ENCODE measurements at regions not wholly inside any gene's neighbourhood (a gene's known extent, or its start where the extent isn't known, plus 50 kb on each side); places are given as distances from the start of the nearest gene placed in this dataset.
"Not testable (repeated sequence)": the region's sequence is repeated elsewhere in the genome, so short reads cannot be mapped to it uniquely, and the experiment has no call there.

DNA sequence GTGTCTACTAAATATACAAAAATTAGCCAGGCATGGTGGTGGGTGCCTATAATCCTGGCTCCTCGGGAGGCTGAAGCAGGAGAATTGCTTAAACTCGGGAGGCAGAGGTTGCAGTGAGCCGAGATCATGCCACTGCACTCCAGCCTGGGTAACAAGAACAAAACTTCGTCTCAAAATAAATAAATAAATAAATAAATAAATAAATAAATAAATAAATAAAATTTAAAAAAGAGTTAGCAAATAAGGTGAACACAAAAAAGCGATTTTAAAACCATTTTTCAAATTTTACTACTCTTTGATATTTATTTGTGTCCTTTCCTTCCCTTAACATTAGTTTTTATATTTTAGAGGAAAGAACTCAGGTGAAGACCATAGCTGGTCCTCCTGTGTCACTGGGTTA is 453.3 kb downstream of the ZNF536 start:
- not testable (repeated sequence) for H3K4me3 ChIP-seq (ENCODE audit: extremely low read depth, insufficient read depth, low read length, poor library complexity, severe bottlenecking); H3K36me3 ChIP-seq (ENCODE audit: control insufficient read depth, insufficient read depth, low read length); H3K27ac ChIP-seq (ENCODE audit: low read depth, low read length, severe bottlenecking); H3K9me3 ChIP-seq (ENCODE audit: control insufficient read depth, low read length); H3K4me1 ChIP-seq (ENCODE audit: control insufficient read depth, insufficient read depth, low read length, poor library complexity, severe bottlenecking)
- WGBS, 2 experiments (ENCODE audit: insufficient coverage in 2 of 2), result 83% methylated on average over 1 of the region's 5 CpGs; no CpG with 5 or more reads in 1 of the 2 experiments

DNA sequence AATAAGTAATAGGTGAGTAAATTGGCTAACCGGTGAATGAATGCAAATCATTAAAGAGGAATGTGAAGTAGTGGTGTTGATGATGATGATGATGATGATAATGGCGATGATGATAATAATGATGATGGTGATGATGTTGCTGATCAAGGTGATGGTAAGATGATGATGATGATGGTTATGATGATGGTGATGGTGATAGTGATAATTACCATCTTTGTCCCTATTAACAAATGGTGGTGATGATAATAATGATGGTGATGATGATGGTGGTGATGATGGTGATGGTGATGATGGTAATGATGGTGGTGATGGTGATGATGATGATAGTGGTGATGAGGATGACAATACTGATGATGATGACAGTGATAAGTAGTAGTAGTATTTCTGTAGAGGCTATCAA is 452.6 kb downstream of the ZNF536 start:
- 85 to 90% methylated on average over 2 of the region's 2 CpGs for WGBS, 2 experiments (ENCODE audit: insufficient coverage in 2 of 2)
- H3K9me3 ChIP-seq (ENCODE audit: control insufficient read depth, low read length), result no peaks in the 10 kb centered on the region
- no peaks in the 10 kb centered on the region for H3K36me3 ChIP-seq (ENCODE audit: control insufficient read depth, insufficient read depth, low read length)
- H3K4me1 ChIP-seq (ENCODE audit: control insufficient read depth, insufficient read depth, low read length, poor library complexity, severe bottlenecking), result no peaks in the 10 kb centered on the region
- H3K27ac ChIP-seq (ENCODE audit: low read depth, low read length, severe bottlenecking), result no peak overlapping the region
- H3K4me3 ChIP-seq (ENCODE audit: extremely low read depth, insufficient read depth, low read length, poor library complexity, severe bottlenecking), result no peak overlapping the region

DNA sequence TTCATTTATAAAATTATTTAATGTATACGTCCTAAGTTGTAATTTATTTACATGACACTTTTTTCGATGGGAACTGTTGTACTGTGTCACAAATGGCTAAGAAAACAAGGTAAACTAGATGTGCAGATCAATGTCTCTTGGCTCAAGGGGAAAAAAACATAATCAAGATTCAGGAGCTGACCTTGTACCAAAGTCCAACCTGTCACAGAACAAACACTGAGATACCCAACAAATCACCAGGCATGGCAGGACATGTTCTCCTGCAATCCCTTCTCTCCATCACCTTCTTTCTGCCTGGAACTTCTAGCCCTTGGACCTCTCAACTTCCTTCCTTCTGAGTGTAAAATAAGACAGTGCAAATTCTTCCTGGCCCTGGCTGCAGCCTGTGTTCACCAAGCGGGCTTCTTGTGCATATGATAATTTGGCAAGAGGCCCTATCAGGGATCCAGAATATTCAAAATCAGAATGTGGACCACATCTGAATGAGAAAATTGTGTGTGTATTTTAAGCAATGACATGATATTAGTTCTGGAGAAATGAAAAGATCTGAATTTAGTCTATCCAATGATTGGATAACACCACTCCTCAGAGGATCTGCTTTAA is 445.9 kb downstream of the ZNF536 start:
- WGBS, 2 experiments (ENCODE audit: insufficient coverage in 2 of 2), result 80% methylated on average over 2 of the region's 3 CpGs; no CpG with 5 or more reads in 1 of the 2 experiments
- Histone ChIP-seq H3K4me1 (ENCODE audit: control insufficient read depth, insufficient read depth, low read length, poor library complexity, severe bottlenecking) (no peaks in the 10 kb centered on the region), H3K36me3 (ENCODE audit: control insufficient read depth, insufficient read depth, low read length) (no peaks in the 10 kb centered on the region)

DNA sequence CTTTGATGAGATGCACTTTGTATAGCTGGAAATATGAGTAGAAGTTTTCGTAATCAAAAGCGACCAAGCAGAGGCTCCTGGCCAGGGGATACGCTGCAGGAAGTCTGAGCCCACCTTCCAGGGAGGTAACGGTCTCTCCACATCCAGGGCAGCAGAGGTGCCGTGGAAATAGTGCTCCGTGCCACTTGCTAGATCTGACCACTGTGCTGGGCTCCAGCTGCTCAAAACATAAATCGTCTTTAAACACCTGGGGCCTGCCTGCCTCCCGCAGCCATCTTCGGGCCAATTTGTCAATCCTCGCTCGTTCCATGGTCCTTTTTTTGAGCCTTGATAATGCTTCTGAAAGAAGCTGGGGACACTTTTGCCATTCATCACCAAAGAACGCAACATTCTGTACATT is 445.0 kb downstream of the ZNF536 start:
- Histone ChIP-seq H3K27ac (ENCODE audit: low read depth, low read length, severe bottlenecking) (no peak overlapping the region), H3K36me3 (ENCODE audit: control insufficient read depth, insufficient read depth, low read length) (no peaks in the 10 kb centered on the region), H3K4me3 (ENCODE audit: extremely low read depth, insufficient read depth, low read length, poor library complexity, severe bottlenecking) (no peak overlapping the region), H3K9me3 (ENCODE audit: control insufficient read depth, low read length) (no peaks in the 10 kb centered on the region), H3K4me1 (ENCODE audit: control insufficient read depth, insufficient read depth, low read length, poor library complexity, severe bottlenecking) (no peaks in the 10 kb centered on the region)
- 88 to 93% methylated on average over 11 to 12 of the region's 12 CpGs for WGBS, 2 experiments (ENCODE audit: insufficient coverage in 2 of 2)

More for the DNA sequence above, 445.9 kb downstream of the ZNF536 start:
- H3K4me3 ChIP-seq (ENCODE audit: extremely low read depth, insufficient read depth, low read length, poor library complexity, severe bottlenecking), result no peak overlapping the region
- H3K27ac ChIP-seq (ENCODE audit: low read depth, low read length, severe bottlenecking), result no peak overlapping the region
- no peaks in the 10 kb centered on the region for H3K9me3 ChIP-seq (ENCODE audit: control insufficient read depth, low read length)

DNA sequence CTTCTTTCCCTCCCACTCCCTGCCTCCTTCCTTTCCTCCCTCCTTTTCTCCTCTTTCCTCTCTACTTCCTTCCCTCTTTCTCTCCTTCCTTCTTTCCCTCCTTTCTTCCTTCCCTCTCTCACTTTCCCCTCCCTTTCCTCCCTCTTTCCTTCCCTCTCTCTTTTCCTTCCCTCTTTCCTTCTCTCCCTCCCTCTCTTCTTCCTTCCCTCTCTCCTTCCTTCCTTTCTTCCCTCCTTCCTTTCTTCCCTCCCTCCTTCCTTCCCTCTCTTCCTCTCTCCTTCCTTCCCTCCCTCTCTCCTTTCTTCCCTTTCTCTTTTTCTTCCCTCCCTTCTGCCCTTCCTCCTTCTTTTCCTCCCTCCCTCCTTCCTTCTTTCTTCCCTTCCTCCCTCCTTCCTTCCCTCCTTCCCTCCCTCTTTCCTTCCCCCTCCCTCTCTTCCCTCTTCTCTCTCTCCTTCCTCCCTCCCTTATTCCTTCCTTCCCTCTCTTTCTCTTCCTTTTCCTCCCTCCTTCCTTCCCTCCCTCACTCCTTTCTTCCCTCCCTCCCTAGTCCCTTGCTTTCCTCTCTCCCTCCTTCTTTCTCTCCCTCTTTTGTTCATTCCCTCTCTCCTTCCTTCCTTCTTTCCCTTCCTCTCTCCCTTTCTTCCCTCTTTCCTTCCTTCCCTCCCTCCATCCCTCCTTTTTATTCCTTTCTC is 443.9 kb downstream of the ZNF536 start:
- Histone ChIP-seq H3K27ac (ENCODE audit: low read depth, low read length, severe bottlenecking) (no peak overlapping the region), H3K4me3 (ENCODE audit: extremely low read depth, insufficient read depth, low read length, poor library complexity, severe bottlenecking) (no peak overlapping the region), H3K4me1 (ENCODE audit: control insufficient read depth, insufficient read depth, low read length, poor library complexity, severe bottlenecking) (no peaks in the 10 kb centered on the region), H3K36me3 (ENCODE audit: control insufficient read depth, insufficient read depth, low read length) (no peaks in the 10 kb centered on the region), H3K9me3 (ENCODE audit: control insufficient read depth, low read length) (no peaks in the 10 kb centered on the region)

DNA sequence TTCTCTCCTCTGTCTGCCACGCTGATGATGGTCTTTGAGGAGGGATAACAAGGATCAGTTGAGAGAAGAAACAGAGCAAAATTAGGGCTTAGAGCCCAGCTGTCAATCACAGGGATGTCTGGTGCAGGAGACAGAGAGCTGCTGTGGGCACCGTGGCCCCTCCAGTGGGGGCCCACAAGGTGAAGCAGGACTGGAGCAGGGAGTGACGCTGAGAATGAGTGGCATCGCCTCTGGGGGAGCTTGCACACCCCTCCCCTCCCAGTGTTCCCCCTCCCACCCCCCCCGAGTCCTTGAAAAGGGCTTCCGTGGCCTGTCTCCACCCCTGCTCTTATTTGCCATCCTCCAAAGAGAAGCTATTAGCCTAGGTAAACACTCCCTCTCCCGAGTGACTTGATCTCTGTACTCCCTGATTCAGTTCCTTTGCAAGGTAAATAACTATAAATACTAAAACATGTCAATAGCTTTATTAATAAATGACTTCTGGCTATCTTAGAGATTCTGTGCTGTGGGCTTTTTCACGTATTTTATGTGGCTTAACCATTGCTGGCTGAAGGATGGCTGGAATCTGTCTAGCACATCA is 440.0 kb downstream of the ZNF536 start:
- H3K27ac ChIP-seq (ENCODE audit: low read depth, low read length, severe bottlenecking), result no peak overlapping the region
- no peaks in the 10 kb centered on the region for H3K4me1 ChIP-seq (ENCODE audit: control insufficient read depth, insufficient read depth, low read length, poor library complexity, severe bottlenecking)
- no peaks in the 10 kb centered on the region for H3K36me3 ChIP-seq (ENCODE audit: control insufficient read depth, insufficient read depth, low read length)
- no peaks in the 10 kb centered on the region for H3K9me3 ChIP-seq (ENCODE audit: control insufficient read depth, low read length)
- H3K4me3 ChIP-seq (ENCODE audit: extremely low read depth, insufficient read depth, low read length, poor library complexity, severe bottlenecking), result no peak overlapping the region
- 57 to 100% methylated on average over 2 to 3 of the region's 8 CpGs for WGBS, 2 experiments (ENCODE audit: insufficient coverage in 2 of 2)

DNA sequence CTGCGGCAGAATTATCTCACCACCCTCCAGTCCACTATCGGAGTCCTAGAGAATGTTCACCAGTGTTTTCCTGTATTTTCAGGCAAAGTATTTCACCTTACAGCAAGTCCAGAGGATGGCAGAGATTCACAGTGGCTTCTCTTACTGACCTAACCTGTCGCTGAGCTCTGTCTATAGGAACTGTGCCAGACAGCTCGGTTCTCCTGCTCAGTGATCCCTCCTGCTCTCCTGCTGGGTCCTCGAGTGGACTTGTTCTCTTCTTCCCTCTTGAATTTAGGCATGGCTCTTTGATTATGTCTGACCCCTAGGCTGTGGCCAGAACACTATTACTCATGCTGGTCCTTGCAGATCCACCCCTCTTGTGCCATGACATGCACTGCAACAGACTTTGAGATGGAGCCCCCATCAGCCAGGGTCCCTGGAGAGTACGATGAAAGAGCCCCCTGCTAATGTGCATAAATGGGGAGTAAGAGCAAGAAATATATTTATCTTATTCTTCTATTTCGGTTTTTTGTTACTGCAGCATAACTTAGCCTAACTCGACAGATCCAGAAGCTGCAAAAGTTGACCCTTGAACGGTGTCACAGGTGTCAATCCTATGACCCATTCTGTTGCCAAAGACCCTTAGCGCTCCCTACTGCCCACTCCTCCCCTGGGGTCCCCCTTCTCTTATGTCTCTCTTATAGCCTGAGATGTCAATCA is 439.4 kb downstream of the ZNF536 start:
- Histone ChIP-seq H3K4me3 (ENCODE audit: extremely low read depth, insufficient read depth, low read length, poor library complexity, severe bottlenecking) (no peak overlapping the region), H3K4me1 (ENCODE audit: control insufficient read depth, insufficient read depth, low read length, poor library complexity, severe bottlenecking) (no peaks in the 10 kb centered on the region), H3K9me3 (ENCODE audit: control insufficient read depth, low read length) (no peaks in the 10 kb centered on the region), H3K36me3 (ENCODE audit: control insufficient read depth, insufficient read depth, low read length) (no peaks in the 10 kb centered on the region), H3K27ac (ENCODE audit: low read depth, low read length, severe bottlenecking) (no peak overlapping the region)
- 82 to 83% methylated on average over 7 to 8 of the region's 10 CpGs for WGBS, 2 experiments (ENCODE audit: insufficient coverage in 2 of 2)

DNA sequence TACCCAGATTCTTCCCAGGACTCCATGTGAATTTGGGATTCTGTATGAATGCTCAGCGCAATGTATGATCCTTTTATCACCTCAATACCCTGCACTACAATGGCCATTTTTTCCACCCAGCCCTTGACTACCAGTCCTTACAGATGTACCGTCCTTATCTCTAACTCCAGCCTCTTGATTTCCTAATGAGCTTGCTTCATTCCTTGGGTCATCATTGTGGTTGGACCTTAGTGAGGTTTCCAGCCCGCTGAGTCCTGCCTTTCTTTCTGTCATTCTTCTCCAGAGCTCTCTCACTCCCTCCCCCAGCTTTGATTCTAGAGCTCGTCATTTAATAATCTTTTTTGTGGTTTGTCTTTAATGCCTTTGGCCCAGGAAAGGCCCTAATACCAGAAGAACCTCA is 438.5 kb downstream of the ZNF536 start:
- no peaks in the 10 kb centered on the region for H3K4me1 ChIP-seq (ENCODE audit: control insufficient read depth, insufficient read depth, low read length, poor library complexity, severe bottlenecking)
- no peak overlapping the region for H3K27ac ChIP-seq (ENCODE audit: low read depth, low read length, severe bottlenecking)
- H3K36me3 ChIP-seq (ENCODE audit: control insufficient read depth, insufficient read depth, low read length), result no peaks in the 10 kb centered on the region
- H3K9me3 ChIP-seq (ENCODE audit: control insufficient read depth, low read length), result no peaks in the 10 kb centered on the region
- H3K4me3 ChIP-seq (ENCODE audit: extremely low read depth, insufficient read depth, low read length, poor library complexity, severe bottlenecking), result no peak overlapping the region
- WGBS, 2 experiments (ENCODE audit: insufficient coverage in 2 of 2), result 85 to 89% methylated on average over 1 to 2 of the region's 4 CpGs

DNA sequence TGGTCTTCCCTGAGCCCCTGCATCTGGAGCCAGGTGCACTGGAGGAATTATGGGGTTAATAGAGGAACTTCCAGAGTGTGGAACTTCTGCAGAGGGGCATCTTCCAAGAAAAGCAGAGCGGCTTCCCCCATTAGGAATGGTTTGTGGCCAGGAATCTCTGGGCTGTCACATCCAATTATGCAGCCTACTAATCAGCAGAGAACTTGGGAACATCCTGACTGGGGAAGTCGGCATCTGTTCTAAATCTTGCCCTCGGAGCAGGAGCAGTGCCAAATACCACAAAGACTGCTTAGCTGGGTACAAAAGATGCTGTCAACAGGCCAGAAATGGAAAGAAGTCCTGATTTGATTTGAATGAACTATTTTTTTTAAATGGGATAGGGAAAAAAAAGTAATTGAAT is 435.1 kb downstream of the ZNF536 start:
- Histone ChIP-seq H3K4me3 (ENCODE audit: extremely low read depth, insufficient read depth, low read length, poor library complexity, severe bottlenecking) (no peak overlapping the region), H3K4me1 (ENCODE audit: control insufficient read depth, insufficient read depth, low read length, poor library complexity, severe bottlenecking) (no peaks in the 10 kb centered on the region), H3K27ac (ENCODE audit: low read depth, low read length, severe bottlenecking) (no peak overlapping the region), H3K36me3 (ENCODE audit: control insufficient read depth, insufficient read depth, low read length) (no peaks in the 10 kb centered on the region), H3K9me3 (ENCODE audit: control insufficient read depth, low read length) (no peaks in the 10 kb centered on the region)
- WGBS, 2 experiments (ENCODE audit: insufficient coverage in 2 of 2), result 83% methylated on average over 3 of the region's 3 CpGs

DNA sequence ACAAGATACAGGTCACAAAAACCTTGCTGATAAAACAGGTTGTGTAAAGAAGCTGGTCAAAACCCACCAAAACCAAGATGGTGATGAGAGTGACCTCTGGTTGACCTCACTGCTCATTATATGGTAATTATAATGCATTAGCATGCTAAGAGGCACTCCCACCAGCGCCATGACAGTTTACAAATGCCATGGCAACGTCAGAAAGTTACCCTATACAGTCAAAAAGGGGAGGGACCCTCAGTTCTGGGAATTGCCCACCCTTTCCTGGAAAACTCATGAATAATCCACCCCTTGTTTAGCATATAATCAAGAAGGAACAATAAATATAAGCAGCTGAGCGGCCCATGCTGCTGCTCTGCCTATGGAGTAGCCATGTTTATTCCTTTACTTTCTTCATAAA is 434.1 kb downstream of the ZNF536 start:
- no peak overlapping the region for H3K27ac ChIP-seq (ENCODE audit: low read depth, low read length, severe bottlenecking)
- H3K36me3 ChIP-seq (ENCODE audit: control insufficient read depth, insufficient read depth, low read length), result no peaks in the 10 kb centered on the region
- H3K9me3 ChIP-seq (ENCODE audit: control insufficient read depth, low read length), result no peaks in the 10 kb centered on the region
- WGBS, 2 experiments (ENCODE audit: insufficient coverage in 2 of 2), result 91 to 92% methylated on average over 2 to 3 of the region's 3 CpGs
- H3K4me3 ChIP-seq (ENCODE audit: extremely low read depth, insufficient read depth, low read length, poor library complexity, severe bottlenecking), result no peak overlapping the region
- H3K4me1 ChIP-seq (ENCODE audit: control insufficient read depth, insufficient read depth, low read length, poor library complexity, severe bottlenecking), result no peaks in the 10 kb centered on the region

DNA sequence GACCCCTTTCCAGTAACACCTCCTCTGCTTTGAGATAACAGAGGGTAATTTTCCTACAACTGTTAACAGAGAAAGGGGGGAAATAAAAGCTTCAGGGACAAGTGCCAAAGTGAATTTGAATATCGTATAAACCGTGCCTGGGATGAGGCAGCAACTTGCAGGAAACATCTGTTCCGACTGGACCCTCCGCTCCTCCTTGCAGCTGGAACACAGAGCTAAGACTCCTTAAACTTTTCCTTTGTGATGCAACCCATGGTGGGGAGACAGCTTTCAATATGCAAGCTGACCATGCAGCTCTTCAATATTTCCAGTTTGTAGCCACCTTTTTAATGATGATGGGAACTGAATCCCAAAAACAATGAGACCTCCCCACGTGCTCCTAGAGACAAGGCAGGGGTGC is 432.6 kb downstream of the ZNF536 start:
- 57 to 77% methylated on average over 5 of the region's 5 CpGs for WGBS, 2 experiments (ENCODE audit: insufficient coverage in 2 of 2)
- Histone ChIP-seq H3K9me3 (ENCODE audit: control insufficient read depth, low read length) (no peaks in the 10 kb centered on the region), H3K27ac (ENCODE audit: low read depth, low read length, severe bottlenecking) (no peak overlapping the region), H3K36me3 (ENCODE audit: control insufficient read depth, insufficient read depth, low read length) (no peaks in the 10 kb centered on the region), H3K4me3 (ENCODE audit: extremely low read depth, insufficient read depth, low read length, poor library complexity, severe bottlenecking) (no peak overlapping the region), H3K4me1 (ENCODE audit: control insufficient read depth, insufficient read depth, low read length, poor library complexity, severe bottlenecking) (no peaks in the 10 kb centered on the region)
